HepG2 (cell line): ENCODE measurements at regions not wholly inside any gene's neighbourhood (a gene's known extent, or its start where the extent isn't known, plus 50 kb on each side); places are given as distances from the start of the nearest gene placed in this dataset.

Experiments used
- ATAC-seq: fragments of 200-7000 bp; cut with Tn5 transposase; 3 replicates; pipeline ENCODE4 v1.9.1; 2020; ENCODE audit warnings: mild to moderate bottlenecking, moderate library complexity
- BruUV-seq: library from RNA; stranded (reverse); fragments of 400-500 nt; replicated peaks from 2 replicates; lab custom pipeline; 2021; lab: Mats Ljungman, UMichigan
- CTCF ChIA-PET: fragments of 300-600 bp; formaldehyde crosslinking; extraction: SDS; loops from one replicate; lab custom pipeline; 2021; ENCODE audit warnings: low total read pairs, inconsistent platforms, low intra/inter-chr PET ratio; lab: Yijun Ruan, JAX
- POLR2A ChIA-PET: fragments of 350-600 bp; sonication (Branson Sonifier 250); formaldehyde crosslinking; loops from one replicate; lab custom pipeline; 2020; ENCODE audit warnings: antibody characterized with exemption, inconsistent platforms; lab: Yijun Ruan, JAX
- DNase-seq: peaks from one replicate; pipeline ENCODE4 v3.0.0-alpha.2; 2015; ENCODE audit warnings: low spot score
- FAIRE-seq: peaks from 3 replicates; lab custom pipeline; 2011; peaks lifted over from hg19 to GRCh38; lab: Jason Lieb, UNC
- H2AFZ ChIP-seq: one replicate; pipeline ENCODE4 v1.6.1; 2011; ENCODE audit warnings: low read length, inconsistent platforms
- H3K27ac ChIP-seq: fragments of 300-600 bp; 3 replicates; pipeline ENCODE4 v1.8.0; 2011; ENCODE audit warnings: mixed run types, mild to moderate bottlenecking, mixed read lengths, low read length, inconsistent platforms; ENCODE audit not compliant: insufficient read depth; ENCODE audit errors: extremely low read length
- H3K27me3 ChIP-seq, 2 experiments: fragments of 200-600 bp in 1 of 2; 2 replicates in 1 of 2; 3 replicates in 1 of 2; pipeline versions ENCODE4 v1.6.0 to v1.8.0; 2011; ENCODE audit warnings: low read length in 2 of 2, mild to moderate bottlenecking in 2 of 2, moderate library complexity in 2 of 2, inconsistent platforms in 1 of 2; ENCODE audit not compliant: insufficient read depth in 2 of 2, control insufficient read depth in 1 of 2
- H3K36me3 ChIP-seq, 2 experiments: fragments of 200-600 bp in 1 of 2; replicated peaks in 1 of 2; 2 replicates in 1 of 2; 3 replicates in 1 of 2; pipeline versions ENCODE4 v1.5.1 to v1.8.0; 2011; ENCODE audit warnings: low read length in 2 of 2, inconsistent platforms in 1 of 2; ENCODE audit not compliant: insufficient read depth in 2 of 2, control insufficient read depth in 1 of 2
- H3K4me1 ChIP-seq: 2 replicates; pipeline ENCODE4 v1.5.1; 2012; ENCODE audit warnings: low read length, inconsistent platforms; ENCODE audit not compliant: insufficient read depth
- H3K4me2 ChIP-seq: 2 replicates; pipeline ENCODE4 v1.6.0; 2011; ENCODE audit warnings: low read depth, low read length, inconsistent platforms
- H3K4me3 ChIP-seq, 3 experiments: fragments of 200-600 bp in 1 of 3; sonication (generic), shearing (Covaris generic) in 1 of 3; replicated peaks in 1 of 3; 2 replicates each; pipeline ENCODE4 v1.5.1; 2011 to 2016; ENCODE audit warnings: low read length in 3 of 3, inconsistent platforms in 2 of 3, low read depth in 2 of 3, mild to moderate bottlenecking in 2 of 3, control low read depth in 1 of 3, mixed read lengths in 1 of 3; ENCODE audit not compliant: insufficient read depth in 1 of 3
- H3K79me2 ChIP-seq: one replicate; pipeline ENCODE4 v1.6.1; 2011; ENCODE audit warnings: low read length, inconsistent platforms; ENCODE audit not compliant: insufficient read depth
- H3K9ac ChIP-seq: 2 replicates; pipeline ENCODE4 v1.6.0; 2011; ENCODE audit warnings: mild to moderate bottlenecking, low read depth, low read length, inconsistent platforms; ENCODE audit not compliant: insufficient read depth
- H3K9me3 ChIP-seq: 2 replicates; pipeline ENCODE4 v1.5.1; 2012; ENCODE audit warnings: mild to moderate bottlenecking, low read length
- H4K20me1 ChIP-seq: 2 replicates; pipeline ENCODE4 v1.6.0; 2011; ENCODE audit warnings: inconsistent platforms, mild to moderate bottlenecking, low read length, moderate library complexity; ENCODE audit not compliant: insufficient read depth
- ARID5B ChIP-seq: IDR thresholded peaks from 2 replicates; pipeline ENCODE4 v1.4.0; 2020; ENCODE audit warnings: mild to moderate bottlenecking, missing genetic modification reagents
- ARNTL ChIP-seq: sonication (generic); formaldehyde crosslinking; IDR thresholded peaks from 2 replicates; pipeline ENCODE4 v1.4.0; 2020; ENCODE audit warnings: mild to moderate bottlenecking, missing genetic modification reagents
- ATF6 ChIP-seq: sonication (generic); formaldehyde crosslinking; conservative IDR thresholded peaks from 2 replicates; pipeline ENCODE4 v1.4.0; 2020; ENCODE audit warnings: missing genetic modification reagents
- ERF ChIP-seq: IDR thresholded peaks from 2 replicates; pipeline ENCODE4 v1.6.1; 2018; ENCODE audit warnings: missing biosample characterization, missing genetic modification reagents
- FOXK1 ChIP-seq: sonication (generic); formaldehyde crosslinking; IDR thresholded peaks from 2 replicates; pipeline ENCODE4 v1.4.0; 2020; ENCODE audit warnings: low read depth, missing genetic modification reagents, borderline replicate concordance
- GATAD1 ChIP-seq: IDR thresholded peaks from 2 replicates; pipeline ENCODE4 v1.6.1; 2016; ENCODE audit warnings: missing genetic modification reagents, missing compliant biosample characterization
- KDM2A ChIP-seq: sonication (generic); formaldehyde crosslinking; IDR thresholded peaks from 2 replicates; pipeline ENCODE4 v1.4.0; 2020; ENCODE audit warnings: low read depth, missing genetic modification reagents, borderline replicate concordance
- STAG1 ChIP-seq: sonication (generic); formaldehyde crosslinking; IDR thresholded peaks from 2 replicates; pipeline ENCODE4 v1.4.0; 2020; ENCODE audit warnings: missing genetic modification reagents
- TFE3 ChIP-seq: IDR thresholded peaks from 2 replicates; pipeline ENCODE4 v1.6.1; 2016
- ZBED4 ChIP-seq: sonication (generic); formaldehyde crosslinking; IDR thresholded peaks from 2 replicates; pipeline ENCODE4 v1.4.0; 2020; ENCODE audit warnings: missing genetic modification reagents, borderline replicate concordance
- ZGPAT ChIP-seq: IDR thresholded peaks from 2 replicates; pipeline ENCODE4 v1.6.1; 2016; ENCODE audit warnings: mild to moderate bottlenecking
- ZNF547 ChIP-seq: sonication (generic); formaldehyde crosslinking; IDR thresholded peaks from 2 replicates; pipeline ENCODE4 v1.5.1; 2020; ENCODE audit warnings: mild to moderate bottlenecking, missing genetic modification reagents
- ZNF660 ChIP-seq: sonication (generic); formaldehyde crosslinking; IDR thresholded peaks from 2 replicates; pipeline ENCODE4 v1.5.1; 2020; ENCODE audit warnings: mild to moderate bottlenecking, low read depth, missing genetic modification reagents, borderline replicate concordance
- WGBS: methylation state at CpG from one replicate; pipeline ENCODE4 v1.1.6; 2017; ENCODE audit warnings: low lambda C conversion rate; 5-methylcytosine and 5-hydroxymethylcytosine counted together
- in situ Hi-C: cut with HindIII; loops from 2 replicates; pipeline ENCODE4 v1.10.0; 2017; ENCODE audit warnings: low pct_unique_long_range_greater_than_20kb; ENCODE audit not compliant: extremely low pct_ligation_motif_present
- intact Hi-C: fragments of 100-400 bp; cut with micrococcal nuclease; formaldehyde crosslinking; loops from one replicate; pipeline ENCODE4 v1.10.0; 2022; ENCODE audit not compliant: unreplicated experiment

GRCh38 chr2:122167515-122167914 is 412.1 kb downstream of the TSN start:
- intact Hi-C loops (no loop called here), in situ Hi-C loops (no loop called here)
- FAIRE-seq: no peak
- Histone ChIP-seq H3K9ac (no peak overlapping the region), H4K20me1 (no peaks in the 10 kb centered on the region), H3K79me2 (no peaks in the 10 kb centered on the region), H3K27me3 (0 out of 5 replicates have a peak, but pooled peaks cover 0 to 7% of the 10 kb centered on the region in 2 experiments), H2AFZ (no peak overlapping the region), H3K9me3 (no peaks in the 10 kb centered on the region), H3K36me3 (no peaks in the 10 kb centered on the region), H3K4me1 (no peaks in the 10 kb centered on the region), H3K4me2 (no peak overlapping the region), H3K4me3 (no peak overlapping the region), H3K27ac (no peak overlapping the region)
- ATAC-seq: no peak
- ChIA-PET POLR2A (no interaction called here), CTCF (no interaction called here)
- DNase-seq: no peak
- BruUV-seq: no TSS peak
- 45% methylated on average over 8 of the region's 8 CpGs for WGBS
- TF ChIP-seq ZBED4 (CRISPR knock-in tag): no peak
- TF ChIP-seq ZNF547: no peak
- TF ChIP-seq ZNF660 (CRISPR knock-in tag): no peak
- no peak for TF ChIP-seq ATF6 (CRISPR knock-in tag)
- no peak for TF ChIP-seq GATAD1 (CRISPR knock-in tag)
- TF ChIP-seq TFE3: no peak
- no peak for TF ChIP-seq ARNTL (CRISPR knock-in tag)
- no peak for TF ChIP-seq ZGPAT (CRISPR knock-in tag)
- TF ChIP-seq ARID5B (CRISPR knock-in tag): no peak
- TF ChIP-seq ERF (CRISPR knock-in tag): no peak
- no peak for TF ChIP-seq FOXK1 (CRISPR knock-in tag)
- no peak for TF ChIP-seq KDM2A (CRISPR knock-in tag)
- TF ChIP-seq STAG1: no peak
